K562 (cell line): ENCODE measurements at regions not wholly inside any gene's neighbourhood (a gene's known extent, or its start where the extent isn't known, plus 50 kb on each side); places are given as distances from the start of the nearest gene placed in this dataset.

ENCODE experiments used
- ATAC-seq: fragments of 200-7000 bp; cut with Tn5 transposase; 3 replicates; pipeline ENCODE4 v1.9.1; 2020; ENCODE audit warnings: moderate library complexity
- BruUV-seq: library from RNA; stranded (reverse); fragments of 400-500 nt; replicated peaks from 2 replicates; lab custom pipeline; 2021; lab: Mats Ljungman, UMichigan
- CTCF ChIA-PET: fragments of 300-600 bp; formaldehyde crosslinking; extraction: SDS; loops from one replicate; lab custom pipeline; 2021; ENCODE audit warnings: low intra/inter-chr PET ratio; lab: Yijun Ruan, JAX
- POLR2A ChIA-PET: fragments of 300-600, 350-650 bp; sonication (Branson Sonifier 250); formaldehyde crosslinking; extraction: SDS; loops from one replicate; lab custom pipeline; 2021; ENCODE audit warnings: antibody characterized with exemption, inconsistent platforms; lab: Yijun Ruan, JAX
- DNase-seq, 4 experiments: peaks; one replicate each; pipeline versions ENCODE4 v3.0.0 to v3.0.0-alpha.2; 2011 to 2018; ENCODE audit warnings: low spot score in 3 of 4, mixed read lengths in 3 of 4; ENCODE audit errors: extremely low read depth in 1 of 4
- FAIRE-seq: peaks from 2 replicates; lab custom pipeline; 2011; peaks lifted over from hg19 to GRCh38; lab: Jason Lieb, UNC
- H2AFZ ChIP-seq: 2 replicates; pipeline ENCODE4 v1.6.0; 2011; ENCODE audit warnings: low read depth, low read length, control low read depth, inconsistent platforms
- H3K27ac ChIP-seq: fragments of 200-600 bp; 3 replicates; pipeline ENCODE4 v1.8.0; 2011; ENCODE audit warnings: low read depth, mild to moderate bottlenecking, control low read depth, inconsistent platforms, low read length, moderate library complexity, mixed read lengths; ENCODE audit errors: extremely low read depth
- H3K27me3 ChIP-seq, 2 experiments: fragments of 300-600 bp in 1 of 2; 2 replicates in 1 of 2; 3 replicates in 1 of 2; pipeline versions ENCODE4 v1.6.0 to v1.8.0; 2011; ENCODE audit warnings: inconsistent platforms in 2 of 2, low read length in 2 of 2, mild to moderate bottlenecking in 1 of 2, mixed read lengths in 1 of 2, moderate library complexity in 1 of 2; ENCODE audit not compliant: control insufficient read depth in 2 of 2, insufficient read depth in 2 of 2
- H3K36me3 ChIP-seq: fragments of 300-600 bp; 3 replicates; pipeline ENCODE4 v1.8.0; 2011; ENCODE audit warnings: mild to moderate bottlenecking, low read length, inconsistent platforms; ENCODE audit not compliant: control insufficient read depth, insufficient read depth
- H3K4me1 ChIP-seq, 2 experiments: fragments of 200-600 bp in 1 of 2; replicated peaks in 1 of 2; 2 replicates in 1 of 2; 3 replicates in 1 of 2; pipeline versions ENCODE4 v1.5.1 to v1.8.0; 2011; ENCODE audit warnings: inconsistent platforms in 2 of 2, low read length in 2 of 2, mild to moderate bottlenecking in 1 of 2, mixed read lengths in 1 of 2, moderate library complexity in 1 of 2; ENCODE audit not compliant: control insufficient read depth in 2 of 2, insufficient read depth in 2 of 2
- H3K4me2 ChIP-seq: 2 replicates; pipeline ENCODE4 v1.6.1; 2011; ENCODE audit warnings: low read length, control low read depth, inconsistent platforms, mixed read lengths; ENCODE audit not compliant: insufficient read depth
- H3K4me3 ChIP-seq: fragments of 200-600 bp; sonication (generic), shearing (Covaris generic); 2 replicates; pipeline ENCODE4 v1.5.1; 2016; ENCODE audit warnings: control low read depth, inconsistent platforms
- H3K79me2 ChIP-seq: fragments of 200-600 bp; 3 replicates; pipeline ENCODE4 v1.8.0; 2011; ENCODE audit warnings: low read length, inconsistent platforms; ENCODE audit not compliant: control insufficient read depth, insufficient read depth
- H3K9ac ChIP-seq, 2 experiments: 2 replicates each; pipeline versions ENCODE4 v1.6.0 to v1.6.1; 2011; ENCODE audit warnings: low read depth in 2 of 2, low read length in 2 of 2, control low read depth in 1 of 2, inconsistent platforms in 1 of 2, mild to moderate bottlenecking in 1 of 2, mixed read lengths in 1 of 2; ENCODE audit not compliant: insufficient read depth in 1 of 2
- H3K9me1 ChIP-seq: one replicate; pipeline ENCODE4 v1.6.0; 2011; ENCODE audit warnings: inconsistent platforms, mild to moderate bottlenecking, low read length, moderate library complexity; ENCODE audit not compliant: control insufficient read depth, insufficient read depth
- H3K9me3 ChIP-seq: replicated peaks from 2 replicates; pipeline ENCODE4 v1.5.1; 2011; ENCODE audit warnings: low read depth, low read length, inconsistent platforms; ENCODE audit not compliant: control insufficient read depth, insufficient read depth
- H4K20me1 ChIP-seq: replicated peaks from 2 replicates; pipeline ENCODE4 v1.6.1; 2011; ENCODE audit warnings: low read length, inconsistent platforms, mixed read lengths; ENCODE audit not compliant: control insufficient read depth, insufficient read depth
- BHLHE40 ChIP-seq: IDR thresholded peaks from 2 replicates; pipeline ENCODE4 v1.6.1; 2011; ENCODE audit warnings: low read length, improper control_type of control experiment
- FIP1L1 ChIP-seq: fragments of 200-400 bp; formaldehyde crosslinking; IDR thresholded peaks from 2 replicates; pipeline ENCODE4 v1.6.1; 2018; ENCODE audit warnings: mild to moderate bottlenecking, low read depth, low read length; ENCODE audit not compliant: poor library complexity, severe bottlenecking
- HMBOX1 ChIP-seq: sonication (generic); IDR thresholded peaks from 2 replicates; pipeline ENCODE4 v1.6.1; 2016
- NFIC ChIP-seq: fragments of 450-650 bp; IDR thresholded peaks from 2 replicates; pipeline ENCODE4 v1.6.1; 2017; ENCODE audit warnings: mild to moderate bottlenecking, inconsistent platforms
- POU5F1 ChIP-seq: fragments of 150-350 bp; IDR thresholded peaks from 2 replicates; pipeline ENCODE4 v1.6.1; 2014; ENCODE audit warnings: borderline replicate concordance, low read length, low read depth, mild to moderate bottlenecking; ENCODE audit not compliant: partially characterized antibody
- RCOR1 ChIP-seq, 2 experiments: IDR thresholded peaks; 2 replicates each; pipeline ENCODE4 v1.6.1; 2012; ENCODE audit warnings: low read depth in 2 of 2, low read length in 2 of 2, borderline replicate concordance in 1 of 2, improper control_type of control experiment in 1 of 2
- ZC3H8 ChIP-seq: fragments of 450-650 bp; IDR thresholded peaks from 2 replicates; pipeline ENCODE4 v1.6.1; 2017
- ZNF277 ChIP-seq: fragments of 250-450 bp; sonication (Bioruptor Pico); IDR thresholded peaks from 2 replicates; pipeline ENCODE4 v1.8.0; 2022; ENCODE audit warnings: inconsistent platforms, mild to moderate bottlenecking, moderate library complexity, borderline replicate concordance
- ZNF431 ChIP-seq: sonication (generic); formaldehyde crosslinking; IDR thresholded peaks from 2 replicates; pipeline ENCODE4 v1.8.0; 2022; ENCODE audit warnings: mild to moderate bottlenecking, missing genetic modification reagents
- ZNF518B ChIP-seq: fragments of 250-450 bp; sonication (Bioruptor Pico); IDR thresholded peaks from 2 replicates; pipeline ENCODE4 v1.5.0; 2021; ENCODE audit warnings: mild to moderate bottlenecking, moderate library complexity
- ZNF780A ChIP-seq: fragments of 250-450 bp; sonication (Bioruptor Pico); IDR thresholded peaks from 2 replicates; pipeline ENCODE4 v1.5.0; 2021; ENCODE audit warnings: mild to moderate bottlenecking
- WGBS: fragments of 100-300 bp; shearing (Covaris generic); methylation state at CpG from one replicate; pipeline ENCODE4 v1.1.6; 2016; ENCODE audit warnings: low coverage, mixed read lengths; ENCODE audit not compliant: insufficient coverage; ENCODE audit errors: missing lambda C conversion rate; 5-methylcytosine and 5-hydroxymethylcytosine counted together
- in situ Hi-C: fragments of 300-500 bp; cut with MboI; formaldehyde crosslinking; loops from 4 replicates; pipeline ENCODE4 v1.15.0; 2018; ENCODE audit warnings: inconsistent platforms, mixed read lengths
- intact Hi-C: fragments of 100-400 bp; cut with micrococcal nuclease; formaldehyde crosslinking; loops from 2 replicates; pipeline ENCODE4 v1.14.2; 2022
- TF ChIP-seq, protein P1 (sequence below): fragments of 250-450 bp; sonication (Bioruptor Pico); IDR thresholded peaks from 2 replicates; pipeline ENCODE4 v1.8.0; 2021; ENCODE audit warnings: moderate library complexity, mild to moderate bottlenecking, inconsistent platforms

- TF ChIP-seq HMBOX1, result no peak
- TF ChIP-seq ZC3H8, result no peak
These were observed 175.1 kb downstream of the VGLL3 start (continued) for GRCh38 chr3:86815880-86816279.

GRCh38 chr3:86814918-86815655 is 175.9 kb downstream of the VGLL3 start:
- no peak overlapping the region for H2AFZ ChIP-seq
- ChIA-PET POLR2A (no interaction called here), CTCF (no interaction called here)
- TF ChIP-seq RCOR1 (IDR thresholded peaks at IDR 0.05; ENCODE audit: borderline replicate concordance in 1 of 2, low read depth in 2 of 2, low read length in 2 of 2), result no peak
- TF ChIP-seq FIP1L1, result no peak
- no peak for TF ChIP-seq BHLHE40
- TF ChIP-seq ZNF780A (CRISPR knock-in tag), result no peak
- TF ChIP-seq ZNF277, result no peak
- TF ChIP-seq, protein P1, sequence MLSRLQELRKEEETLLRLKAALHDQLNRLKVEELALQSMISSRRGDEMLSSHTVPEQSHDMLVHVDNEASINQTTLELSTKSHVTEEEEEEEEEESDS, result no peak
- TF ChIP-seq ZNF518B, result no peak
- no peak for TF ChIP-seq POU5F1
- TF ChIP-seq NFIC, result no peak
- TF ChIP-seq ZNF431 (CRISPR knock-in tag), result no peak
- H3K4me3 ChIP-seq, result no peak overlapping the region
- H3K4me2 ChIP-seq, result no peak overlapping the region
- no peaks in the 10 kb centered on the region for H3K27me3 ChIP-seq
- 2% methylated on average over 4 of the region's 4 CpGs for WGBS
- ATAC-seq (no peak), DNase-seq (no peak), FAIRE-seq (no peak)
- intact Hi-C loops, result no loop called here
- H4K20me1 ChIP-seq, result no peaks in the 10 kb centered on the region
- in situ Hi-C loops, result no loop called here
- no peak overlapping the region for H3K9ac ChIP-seq
- no peaks in the 10 kb centered on the region for H3K36me3 ChIP-seq
- H3K4me1 ChIP-seq, result no peaks in the 10 kb centered on the region
- no peak overlapping the region for H3K27ac ChIP-seq
- no peaks in the 10 kb centered on the region for H3K9me3 ChIP-seq
- no peaks in the 10 kb centered on the region for H3K9me1 ChIP-seq
- BruUV-seq, result no TSS peak
- H3K79me2 ChIP-seq, result no peaks in the 10 kb centered on the region
